IPS-18c (cell line): ENCODE measurements at regions not wholly inside any gene's neighbourhood (a gene's known extent, or its start where the extent isn't known, plus 50 kb on each side); places are given as distances from the start of the nearest gene placed in this dataset.

ENCODE experiments used
- H3K4me3 ChIP-seq: 2 replicates; pipeline ENCODE4 v1.7.0; 2013; ENCODE audit warnings: low read depth, mild to moderate bottlenecking, low read length, moderate library complexity; ENCODE audit not compliant: insufficient read depth
- H3K9me3 ChIP-seq: one replicate; pipeline ENCODE4 v1.6.1; 2013; ENCODE audit warnings: mild to moderate bottlenecking, low read length, moderate library complexity; ENCODE audit not compliant: control insufficient read depth, insufficient read depth

DNA sequence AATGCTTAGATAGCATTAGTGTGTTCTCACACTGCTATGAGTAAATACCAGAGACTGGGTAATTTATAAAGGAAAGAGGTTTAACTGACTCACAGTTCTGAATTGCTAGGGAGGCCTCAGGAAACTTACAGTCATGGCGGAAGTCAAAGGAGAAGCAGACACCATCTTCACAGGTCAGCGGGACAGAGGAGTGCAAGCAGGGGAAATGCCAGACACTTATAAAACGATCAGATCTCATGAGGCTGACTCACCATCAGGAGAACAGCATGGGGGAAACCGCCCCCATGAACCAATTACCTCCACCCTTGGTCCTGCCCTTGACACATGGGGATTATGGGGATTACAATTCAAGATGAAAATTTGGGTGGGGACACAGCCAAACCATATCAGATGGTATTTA is 381.5 kb upstream of the DPPA4 start:
- Histone ChIP-seq H3K4me3 (no peak overlapping the region), H3K9me3 (no peaks in the 10 kb centered on the region)

DNA sequence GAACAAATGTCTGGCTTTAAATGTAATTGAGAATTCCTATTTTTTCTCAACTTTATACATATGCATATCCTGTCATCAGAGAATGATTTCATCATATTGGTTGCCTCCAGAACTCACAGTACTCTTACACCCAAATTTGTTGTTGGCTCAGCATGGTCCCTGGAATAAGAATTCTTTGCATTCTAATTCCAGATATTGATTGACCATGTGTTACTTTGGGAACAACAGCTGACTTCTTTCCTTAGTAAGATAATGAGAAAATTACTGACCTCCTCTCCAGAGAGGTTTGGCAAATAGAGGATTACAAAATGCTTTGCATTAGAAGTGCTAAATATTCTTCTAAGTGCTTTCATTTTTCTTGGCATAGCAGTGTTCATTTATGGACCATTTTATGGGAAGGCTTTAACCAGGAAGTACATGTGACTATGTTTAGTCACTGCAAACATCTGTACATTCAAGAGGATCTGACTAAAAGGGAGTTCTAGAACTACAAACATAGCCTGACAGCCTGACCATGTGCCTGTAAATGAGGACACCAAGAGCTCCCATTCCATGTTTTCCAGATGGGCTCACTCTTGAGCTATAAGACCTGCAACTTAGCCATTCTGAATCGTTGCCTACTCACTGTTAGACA is 391.6 kb upstream of the DPPA4 start:
- H3K4me3 ChIP-seq: no peak overlapping the region

DNA sequence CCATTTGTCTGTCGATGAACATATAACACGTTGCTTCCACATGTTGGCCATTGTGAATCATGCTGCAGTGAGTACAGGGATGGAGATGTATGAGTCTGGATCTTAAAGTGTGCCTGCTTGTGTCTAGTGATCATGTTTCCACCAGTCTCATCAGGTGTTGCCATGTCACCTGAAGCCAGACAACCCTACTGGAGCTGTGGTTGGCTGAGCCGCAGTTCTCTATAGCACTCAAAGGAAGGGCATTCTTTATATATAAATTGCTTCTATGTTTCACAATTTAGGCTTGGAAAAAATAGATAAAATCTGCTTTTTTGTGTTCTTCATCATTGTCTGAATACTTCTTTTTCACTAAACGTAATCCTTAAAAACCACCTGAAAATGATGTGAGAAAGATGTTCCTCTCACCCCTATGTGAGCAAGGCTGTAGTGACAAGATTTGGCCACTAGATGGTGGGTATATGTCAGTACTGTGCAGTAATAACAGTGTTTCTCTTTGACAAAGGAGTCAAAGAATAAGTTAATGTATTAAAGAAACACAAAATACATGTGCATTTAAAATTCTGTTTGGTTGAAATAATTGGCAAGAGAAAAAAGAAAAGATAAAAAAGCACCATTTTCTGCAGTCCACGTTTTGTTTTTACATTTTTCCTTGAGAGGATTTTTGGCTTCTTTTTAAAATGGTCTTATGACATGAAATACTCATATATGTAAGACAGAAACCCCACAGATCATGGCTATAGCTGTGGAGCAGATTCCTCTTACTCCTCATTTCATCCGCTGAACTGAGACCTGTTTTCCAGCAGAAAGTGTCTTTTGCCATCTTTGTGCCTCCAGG is 394.5 kb upstream of the DPPA4 start:
- H3K9me3 ChIP-seq: peaks cover 3% of the 10 kb centered on the region

More for the DNA sequence above, 391.6 kb upstream of the DPPA4 start:
- H3K9me3 ChIP-seq: no peaks in the 10 kb centered on the region

DNA sequence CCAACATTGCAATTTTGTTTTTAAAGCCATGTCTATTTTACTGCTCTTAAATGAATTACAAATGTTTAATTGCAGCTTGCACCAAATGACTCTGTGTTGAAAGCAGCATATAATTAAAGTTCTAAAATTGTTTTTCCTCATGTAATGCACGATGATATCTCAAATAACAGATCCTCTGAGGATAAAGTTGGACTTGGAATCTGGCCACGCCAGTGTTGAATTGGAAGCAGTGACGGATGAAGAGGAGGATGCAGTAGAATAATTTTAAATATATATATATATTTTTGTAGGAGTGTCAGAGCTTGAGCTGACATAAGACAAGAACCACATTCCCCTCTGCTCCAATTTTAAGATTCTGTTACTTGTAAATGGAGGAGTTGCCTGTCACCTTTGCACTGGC is 406.6 kb upstream of the DPPA4 start:
- Histone ChIP-seq H3K4me3 (no peak overlapping the region), H3K9me3 (no peaks in the 10 kb centered on the region)

More for the DNA sequence above, 394.5 kb upstream of the DPPA4 start:
- no peak overlapping the region for H3K4me3 ChIP-seq

DNA sequence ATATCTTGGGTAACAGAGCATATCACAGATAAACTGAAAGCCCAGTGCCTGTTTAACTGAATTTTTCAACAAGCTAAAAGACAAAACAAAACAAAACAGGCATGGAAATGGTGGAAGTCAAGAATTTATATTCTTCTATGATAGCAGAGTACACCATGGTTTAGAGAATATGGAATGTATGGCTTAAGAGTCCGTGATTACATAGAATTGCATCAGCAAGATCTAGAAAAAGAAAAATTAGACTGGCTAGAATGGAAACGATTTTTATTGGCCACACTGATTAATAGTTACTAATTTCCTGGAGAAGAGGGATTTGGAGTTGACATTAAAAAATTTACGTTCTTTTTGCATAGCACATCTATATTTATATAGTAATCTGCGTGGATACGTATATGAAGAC is 435.2 kb upstream of the DPPA4 start:
- H3K9me3 ChIP-seq: no peaks in the 10 kb centered on the region

DNA sequence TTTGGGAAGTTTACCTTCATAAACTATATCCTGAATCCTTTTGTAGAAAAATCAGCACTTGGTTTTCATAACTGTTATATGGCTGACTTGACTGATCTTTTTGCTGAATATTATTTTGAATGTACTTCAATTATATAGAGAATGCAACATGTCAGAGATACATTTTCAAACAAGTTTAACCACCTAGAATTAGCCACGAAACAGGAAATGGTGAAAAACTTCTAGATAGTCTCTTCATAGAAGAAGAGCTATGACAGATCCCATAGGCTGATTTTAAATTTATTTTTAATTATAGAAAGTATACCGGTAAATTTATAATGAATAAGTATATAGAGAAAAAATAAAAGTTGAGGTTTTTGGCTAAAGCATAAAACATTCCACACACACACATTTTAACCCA is 436.8 kb upstream of the DPPA4 start:
- Histone ChIP-seq H3K9me3 (peaks cover 4% of the 10 kb centered on the region), H3K4me3 (no peak overlapping the region)

More for the DNA sequence above, 435.2 kb upstream of the DPPA4 start:
- H3K4me3 ChIP-seq: no peak overlapping the region

DNA sequence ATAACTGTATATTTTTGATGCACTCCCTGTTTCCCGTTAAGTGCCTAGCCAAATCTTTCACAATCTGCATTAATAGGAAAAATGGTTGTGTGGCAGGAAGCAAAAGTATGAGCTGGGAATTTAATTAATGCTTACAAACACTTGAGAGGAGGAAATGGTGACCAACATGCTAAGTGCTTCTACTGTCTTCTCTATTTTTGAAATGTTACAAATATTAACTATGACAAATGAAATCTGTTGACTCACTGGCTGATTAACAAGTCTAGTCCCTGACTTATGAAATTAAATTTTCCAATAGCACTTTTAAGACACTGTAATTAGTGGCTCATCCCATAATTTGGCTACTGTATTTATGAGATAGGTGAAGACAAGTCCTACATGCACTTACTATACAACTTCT is 446.9 kb upstream of the DPPA4 start:
- no peak overlapping the region for H3K4me3 ChIP-seq
- no peaks in the 10 kb centered on the region for H3K9me3 ChIP-seq

DNA sequence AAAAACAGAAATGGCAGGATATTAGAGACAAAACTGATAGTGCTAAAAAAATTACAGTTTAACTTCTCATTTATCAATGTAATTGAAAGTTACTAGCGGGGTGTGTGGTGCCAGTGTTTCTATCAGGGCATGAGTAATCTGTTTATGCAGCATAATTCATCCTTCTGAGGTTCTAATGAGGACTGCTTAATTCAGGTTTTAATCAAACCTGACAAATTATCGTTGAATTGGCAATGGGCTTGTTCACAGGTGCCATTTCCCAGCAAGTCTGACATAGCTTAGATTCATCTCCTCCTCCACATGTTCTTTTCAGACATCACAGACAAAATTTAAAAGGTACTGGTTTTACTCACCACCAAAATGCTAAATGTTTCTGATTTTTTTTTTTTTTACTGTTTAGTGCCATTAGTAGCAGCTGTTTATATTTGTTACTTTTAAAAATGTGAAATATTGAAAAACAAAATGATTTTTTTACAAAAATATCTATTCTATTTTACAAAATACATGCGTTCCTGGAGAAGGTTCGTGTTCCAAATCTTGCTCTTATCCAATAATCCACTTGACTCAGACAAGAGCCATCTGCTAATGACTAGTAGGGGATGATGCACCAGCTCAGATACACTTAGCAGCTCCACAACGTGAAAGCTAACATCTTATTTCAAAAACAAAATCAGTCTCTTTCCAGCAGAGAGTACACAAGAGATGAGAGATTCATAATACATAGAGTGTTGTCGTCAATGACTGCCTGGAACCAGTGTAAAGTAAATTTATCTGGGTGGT is 447.7 kb upstream of the DPPA4 start:
- Histone ChIP-seq H3K9me3 (no peaks in the 10 kb centered on the region), H3K4me3 (no peak overlapping the region)

DNA sequence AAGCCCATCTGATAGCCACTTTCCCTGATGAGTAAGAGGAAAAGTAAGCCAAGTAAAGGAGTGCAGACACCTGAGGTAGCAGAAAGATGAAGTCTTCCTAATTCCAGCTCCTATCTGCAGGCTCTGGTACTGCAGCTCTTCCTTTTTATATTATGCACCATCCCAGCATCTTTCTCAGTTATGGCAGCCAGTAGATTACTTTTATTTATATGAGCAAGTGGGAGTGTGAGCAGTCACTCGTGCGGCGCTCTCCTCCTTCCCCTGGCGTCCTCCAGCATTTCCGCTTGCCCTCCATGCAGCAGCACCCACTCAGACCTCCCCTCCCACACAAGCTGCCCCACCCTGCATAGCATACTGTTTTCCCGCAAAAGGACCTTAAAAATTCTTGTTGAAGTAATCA is 465.9 kb upstream of the DPPA4 start:
- no peaks in the 10 kb centered on the region for H3K9me3 ChIP-seq

DNA sequence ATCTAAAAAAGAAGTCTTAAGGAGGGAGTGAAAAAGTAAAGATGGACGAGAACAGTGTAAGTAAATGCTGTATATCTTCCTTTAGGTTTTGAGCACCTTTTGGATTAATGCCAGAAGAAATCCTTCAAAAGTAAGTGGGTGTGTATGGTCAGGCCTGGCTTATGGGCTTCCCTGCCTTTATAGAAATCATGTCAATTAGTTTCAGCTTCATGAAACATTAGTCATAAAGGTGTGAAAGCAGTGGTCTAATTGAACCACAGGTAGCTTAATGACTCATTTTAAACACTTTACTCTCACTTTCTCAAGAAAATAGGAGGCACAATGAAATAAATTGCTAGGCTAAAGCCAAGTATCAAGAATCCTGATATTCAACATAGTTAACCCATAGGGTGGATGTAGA is 467.4 kb upstream of the DPPA4 start:
- no peak overlapping the region for H3K4me3 ChIP-seq
- no peaks in the 10 kb centered on the region for H3K9me3 ChIP-seq

More for the DNA sequence above, 465.9 kb upstream of the DPPA4 start:
- no peak overlapping the region for H3K4me3 ChIP-seq

DNA sequence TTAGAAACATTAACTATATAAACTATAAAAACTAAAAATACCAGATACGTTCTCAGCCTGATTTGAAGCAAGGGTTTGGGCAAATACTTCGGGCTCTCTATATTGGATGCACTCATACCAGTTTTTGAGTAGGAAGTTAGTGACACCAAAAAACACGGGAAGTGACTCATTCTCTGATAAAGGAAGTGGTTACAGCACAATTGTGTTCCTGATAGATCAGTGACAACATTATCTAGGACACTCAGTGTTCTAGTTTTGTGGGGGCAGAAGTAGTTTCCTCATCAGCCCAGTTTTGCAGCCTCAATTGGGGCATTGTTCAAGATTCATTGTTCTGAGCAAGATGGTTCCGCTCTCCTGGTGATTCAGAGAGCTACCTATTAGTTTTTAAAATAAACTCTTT is 469.6 kb upstream of the DPPA4 start:
- H3K4me3 ChIP-seq: no peak overlapping the region
- H3K9me3 ChIP-seq: no peaks in the 10 kb centered on the region

DNA sequence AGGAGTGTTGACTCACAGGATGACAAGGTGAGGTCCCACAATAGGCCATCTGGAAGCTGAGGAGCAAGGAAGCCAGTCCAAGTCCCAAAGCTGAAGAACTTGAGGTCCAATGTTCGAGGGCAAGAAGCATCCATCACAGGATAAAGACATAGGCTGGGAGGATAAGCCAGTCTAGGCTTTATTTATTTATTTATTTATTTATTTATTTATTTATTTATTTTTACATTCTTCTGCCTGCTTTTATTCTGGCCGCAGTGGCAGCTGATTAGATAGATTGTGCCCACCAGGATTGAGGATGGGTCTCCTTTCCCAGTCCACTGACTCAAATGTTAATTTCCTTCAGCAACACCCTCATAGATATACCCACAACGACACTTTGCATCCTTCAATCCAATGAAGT is 472.2 kb upstream of the DPPA4 start:
- H3K4me3 ChIP-seq: no peak overlapping the region
- H3K9me3 ChIP-seq: no peaks in the 10 kb centered on the region

DNA sequence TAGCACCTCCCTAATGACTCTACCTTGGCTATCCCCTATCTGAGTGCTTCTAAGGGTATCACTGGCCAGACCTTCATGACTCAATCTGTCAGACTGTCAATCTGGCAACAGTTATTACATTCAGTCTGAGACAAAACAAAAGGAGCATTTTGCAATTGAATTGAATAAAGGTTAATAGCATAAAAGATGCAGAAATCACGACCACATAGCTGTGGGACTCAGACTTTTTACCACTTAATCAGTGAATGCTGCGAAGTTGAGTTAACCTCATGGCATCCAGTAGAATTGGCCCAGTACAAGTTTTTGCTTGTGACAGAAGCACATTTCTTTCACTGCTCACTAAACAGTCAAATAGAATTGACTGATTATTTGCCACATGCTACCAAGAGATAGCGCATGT is 480.7 kb upstream of the DPPA4 start:
- H3K4me3 ChIP-seq: no peak overlapping the region
- no peaks in the 10 kb centered on the region for H3K9me3 ChIP-seq

DNA sequence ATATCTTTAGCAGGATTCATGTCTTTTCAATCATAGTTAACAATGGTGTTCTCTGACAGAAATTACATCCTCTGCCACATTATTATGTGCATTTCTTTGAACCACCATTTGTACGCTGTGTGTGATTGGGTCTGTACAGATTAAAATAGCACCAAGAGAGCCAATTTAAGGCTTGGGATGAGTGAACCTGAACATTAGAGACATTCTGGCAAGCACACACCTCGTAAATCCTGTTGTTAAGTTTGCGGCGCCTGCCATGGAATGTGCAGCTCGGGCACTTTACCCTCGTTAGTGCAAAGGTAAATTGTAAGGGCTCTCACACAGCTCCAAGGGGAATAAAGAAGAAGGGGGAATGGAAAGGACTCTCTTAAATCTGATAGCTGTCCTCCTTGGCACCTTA is 482.4 kb upstream of the DPPA4 start:
- Histone ChIP-seq H3K9me3 (no peaks in the 10 kb centered on the region), H3K4me3 (no peak overlapping the region)

DNA sequence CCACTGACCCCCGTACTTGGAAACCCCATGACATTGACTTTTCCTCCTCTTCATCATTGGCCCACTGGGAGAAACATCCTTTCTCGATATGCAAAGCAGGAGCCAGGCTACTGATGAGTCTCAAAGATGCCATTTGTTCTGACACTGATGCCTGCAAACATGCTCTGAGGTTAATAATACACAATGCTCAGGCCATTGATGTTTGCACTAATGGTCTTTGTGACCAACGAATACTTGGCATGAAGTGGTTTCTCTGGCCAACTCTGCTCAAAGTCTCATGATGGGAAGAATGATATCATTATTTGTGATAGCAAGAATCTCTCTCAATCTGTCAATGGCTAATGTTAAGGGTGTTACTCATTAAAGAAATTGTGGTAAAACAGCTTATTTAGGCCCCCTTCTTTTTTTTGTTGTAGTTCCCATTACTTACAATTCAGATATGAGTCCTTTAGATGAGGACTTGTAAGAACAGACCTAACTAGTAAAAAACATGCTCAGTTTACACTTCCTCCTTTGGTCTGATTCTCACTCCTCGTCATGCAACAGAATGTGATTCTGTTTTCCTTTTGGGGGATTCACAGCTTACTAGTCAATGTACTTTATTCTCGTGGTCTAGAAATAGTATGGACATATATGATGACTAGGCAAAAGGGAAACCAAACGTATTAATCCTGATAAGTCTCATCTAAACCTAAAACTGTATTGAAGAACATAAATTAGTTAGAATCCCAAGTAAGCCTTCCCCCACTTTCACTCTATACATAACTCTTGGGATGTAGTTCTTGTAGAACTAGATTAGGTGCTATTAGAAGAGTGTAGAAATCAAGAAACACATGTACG is 488.8 kb upstream of the DPPA4 start:
- no peak overlapping the region for H3K4me3 ChIP-seq
- H3K9me3 ChIP-seq: no peaks in the 10 kb centered on the region

DNA sequence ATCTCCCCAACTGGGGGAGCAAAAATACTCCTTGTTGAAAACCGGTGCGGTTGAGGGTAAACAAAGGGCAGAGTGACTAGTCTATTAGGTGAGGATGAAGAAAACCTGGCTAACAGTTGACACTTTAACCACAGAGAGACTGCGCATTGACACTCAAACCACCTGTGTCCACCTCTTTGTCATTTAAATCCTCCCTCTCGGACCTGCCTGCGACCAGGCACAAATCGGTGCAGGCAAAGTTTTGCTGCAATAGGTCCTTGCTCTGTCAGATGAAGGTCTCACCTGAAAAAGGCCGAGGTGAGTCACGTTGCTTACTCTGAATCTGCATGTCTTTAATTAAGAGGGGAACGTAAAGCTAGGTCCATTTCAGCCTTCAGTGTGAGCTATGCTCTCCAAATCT is 494.1 kb upstream of the DPPA4 start:
- Histone ChIP-seq H3K4me3 (no peak overlapping the region), H3K9me3 (no peaks in the 10 kb centered on the region)

DNA sequence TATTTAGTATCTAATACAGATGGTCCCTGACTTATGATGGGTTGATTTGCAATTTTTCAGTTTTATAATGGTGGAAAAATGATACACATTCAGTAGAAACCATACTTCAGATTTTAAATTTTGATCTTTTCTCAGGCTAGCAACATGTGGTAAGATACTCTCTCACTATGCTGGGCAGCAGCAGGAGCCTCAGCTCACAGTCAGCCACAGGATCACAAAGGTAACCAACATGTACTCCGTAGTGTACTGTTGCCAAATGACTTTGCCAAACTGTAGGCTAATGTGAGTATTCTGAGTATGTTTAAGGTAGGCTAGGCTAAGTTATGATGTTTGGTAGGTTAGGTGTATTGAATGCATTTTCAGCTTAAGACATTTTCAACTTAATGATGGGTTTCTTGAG is 498.6 kb upstream of the DPPA4 start:
- H3K4me3 ChIP-seq: no peak overlapping the region
- H3K9me3 ChIP-seq: no peaks in the 10 kb centered on the region
